ENCODE measurements at regions not wholly inside any gene's neighbourhood (a gene's known extent, or its start where the extent isn't known, plus 50 kb on each side); places are given as distances from the start of the nearest gene placed in this dataset.
"Not testable (repeated sequence)": the region's sequence is repeated elsewhere in the genome, so short reads cannot be mapped to it uniquely, and the experiment has no call there.

DNA sequence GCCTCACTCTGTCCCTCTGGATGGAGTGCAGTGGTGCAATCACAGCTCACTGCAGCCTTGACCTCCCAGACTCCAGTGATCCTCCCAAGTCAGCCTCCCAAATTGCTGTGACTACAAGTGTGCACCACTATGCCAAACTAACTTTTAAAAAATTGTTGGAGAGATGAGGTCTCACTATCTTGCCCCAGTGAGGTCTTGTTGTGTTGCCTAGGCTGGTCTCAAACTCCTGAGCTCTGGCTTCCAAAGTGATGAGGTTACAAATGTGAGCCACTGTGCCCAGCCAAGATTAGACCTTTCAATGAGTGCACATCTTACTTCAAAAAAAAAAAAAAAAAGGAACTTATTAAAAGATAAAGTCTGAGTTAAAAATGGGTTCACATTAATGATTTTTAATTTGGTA lies 1838.1 kb upstream of the DEFB115 start:
- ATAC-seq: no peak
- no peak for DNase-seq
- no peaks in the 10 kb centered on the region for H3K36me3 Mint-ChIP-seq (ENCODE audit: low read depth)
- H3K9me3 ChIP-seq (ENCODE audit: control insufficient read depth, low read length, poor library complexity, severe bottlenecking): no peaks in the 10 kb centered on the region
- no peaks in the 10 kb centered on the region for H3K4me1 Mint-ChIP-seq
- no peaks in the 10 kb centered on the region for H3K27me3 Mint-ChIP-seq
- no peak overlapping the region for H3K4me3 Mint-ChIP-seq
- no peak overlapping the region for H3K27ac Mint-ChIP-seq

DNA sequence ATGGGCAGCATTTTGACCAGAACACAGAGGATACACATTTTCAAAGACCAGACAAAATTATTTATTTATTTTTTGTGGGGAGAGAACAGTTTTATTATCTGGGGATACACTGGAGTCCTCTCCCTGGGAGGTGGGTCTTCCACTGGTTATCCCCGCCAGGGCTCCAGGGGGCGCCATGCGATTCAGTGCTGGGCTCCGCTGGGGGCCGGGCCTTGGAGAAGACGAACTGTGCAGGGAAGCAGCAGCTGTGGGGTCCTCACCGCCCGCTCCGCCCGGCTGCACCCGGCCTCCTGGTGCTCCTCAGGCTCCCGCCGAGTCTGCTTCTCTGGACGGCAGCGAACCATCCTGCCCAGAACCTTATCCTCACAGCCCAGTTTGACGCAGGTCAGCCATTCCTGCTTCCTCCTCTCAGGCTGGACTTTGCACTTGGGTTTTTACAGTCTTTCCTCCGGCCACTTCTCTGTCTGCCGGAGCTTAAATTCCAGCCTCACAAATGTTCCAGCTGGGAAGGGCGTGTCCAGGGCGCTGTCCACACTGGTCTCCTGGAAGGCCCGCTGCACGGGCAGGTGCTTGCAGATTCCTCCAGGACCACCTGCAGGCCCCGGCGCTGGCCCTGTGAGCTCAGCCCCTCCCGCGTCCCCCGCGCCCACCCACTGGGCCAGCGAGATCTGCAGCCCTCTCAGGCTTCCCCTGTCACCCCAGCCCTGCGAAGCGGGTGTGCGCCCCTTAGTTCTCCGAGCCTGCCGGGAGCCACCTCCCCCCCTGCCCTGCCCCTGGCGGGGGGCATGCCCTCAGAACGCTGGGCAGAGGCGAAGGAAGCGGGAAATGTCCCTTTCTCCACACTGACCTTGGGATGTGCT lies 1830.0 kb upstream of the DEFB115 start:
- H3K27ac Mint-ChIP-seq: no peak overlapping the region
- peaks cover 5% of the 10 kb centered on the region for H3K27me3 Mint-ChIP-seq
- DNase-seq: no peak
- H3K9me3 ChIP-seq (ENCODE audit: control insufficient read depth, low read length, poor library complexity, severe bottlenecking): no peaks in the 10 kb centered on the region
- ATAC-seq: no peak
- no peaks in the 10 kb centered on the region for H3K4me1 Mint-ChIP-seq
- no peak overlapping the region for H3K4me3 Mint-ChIP-seq
- no peaks in the 10 kb centered on the region for H3K36me3 Mint-ChIP-seq (ENCODE audit: low read depth)

DNA sequence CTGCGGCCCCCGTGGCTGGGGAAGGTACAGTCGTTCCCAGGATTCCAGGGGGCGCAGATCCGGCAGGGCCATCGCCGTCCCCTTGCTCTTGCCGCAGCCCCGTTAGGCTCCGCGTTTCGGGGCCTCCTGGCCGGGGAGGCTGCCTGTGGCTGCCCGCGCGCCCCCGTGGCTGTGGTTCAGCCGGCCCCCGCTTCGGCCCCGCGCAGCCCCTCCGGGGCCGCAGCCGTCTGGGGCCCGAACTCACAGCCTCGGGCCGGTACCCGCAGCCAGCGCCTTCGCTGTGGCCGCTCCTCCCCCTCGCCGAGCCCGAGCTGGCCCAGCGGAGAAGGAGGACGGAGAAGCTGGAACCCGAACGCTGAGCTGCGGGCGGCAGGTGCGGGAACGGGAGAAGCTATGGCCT lies 1826.9 kb upstream of the DEFB115 start:
- no peaks in the 10 kb centered on the region for H3K9me3 ChIP-seq (ENCODE audit: control insufficient read depth, low read length, poor library complexity, severe bottlenecking)
- Mint-ChIP-seq H3K4me1 (no peaks in the 10 kb centered on the region), H3K4me3 (no peak overlapping the region), H3K36me3 (ENCODE audit: low read depth) (no peaks in the 10 kb centered on the region), H3K27me3 (peaks cover 5% of the 10 kb centered on the region), H3K27ac (no peak overlapping the region)
- DNase-seq (no peak), ATAC-seq (no peak)

DNA sequence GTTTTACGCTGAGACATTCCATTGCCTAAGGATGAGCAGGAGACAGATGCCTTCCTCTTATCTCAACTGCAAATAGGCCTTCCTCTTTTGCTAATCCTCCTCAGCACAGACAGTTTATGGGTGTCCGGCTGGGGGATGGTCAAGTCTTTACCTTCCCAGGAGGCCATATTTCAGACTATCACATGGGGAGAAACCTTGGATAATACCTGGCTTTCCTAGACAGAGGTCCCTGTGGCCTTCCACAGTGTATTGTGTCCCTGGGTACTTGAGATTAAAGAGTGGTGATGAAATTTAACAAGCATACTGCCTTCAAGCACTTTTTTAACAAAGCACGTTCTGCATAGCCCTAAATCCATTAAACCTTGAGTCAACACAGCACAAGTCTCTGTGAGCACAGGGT lies 1816.7 kb upstream of the DEFB115 start:
- not testable (repeated sequence) for H3K4me1 Mint-ChIP-seq; H3K36me3 Mint-ChIP-seq (ENCODE audit: low read depth); H3K9me3 ChIP-seq (ENCODE audit: control insufficient read depth, low read length, poor library complexity, severe bottlenecking); H3K27ac Mint-ChIP-seq; H3K27me3 Mint-ChIP-seq; H3K4me3 Mint-ChIP-seq; ATAC-seq; DNase-seq

DNA sequence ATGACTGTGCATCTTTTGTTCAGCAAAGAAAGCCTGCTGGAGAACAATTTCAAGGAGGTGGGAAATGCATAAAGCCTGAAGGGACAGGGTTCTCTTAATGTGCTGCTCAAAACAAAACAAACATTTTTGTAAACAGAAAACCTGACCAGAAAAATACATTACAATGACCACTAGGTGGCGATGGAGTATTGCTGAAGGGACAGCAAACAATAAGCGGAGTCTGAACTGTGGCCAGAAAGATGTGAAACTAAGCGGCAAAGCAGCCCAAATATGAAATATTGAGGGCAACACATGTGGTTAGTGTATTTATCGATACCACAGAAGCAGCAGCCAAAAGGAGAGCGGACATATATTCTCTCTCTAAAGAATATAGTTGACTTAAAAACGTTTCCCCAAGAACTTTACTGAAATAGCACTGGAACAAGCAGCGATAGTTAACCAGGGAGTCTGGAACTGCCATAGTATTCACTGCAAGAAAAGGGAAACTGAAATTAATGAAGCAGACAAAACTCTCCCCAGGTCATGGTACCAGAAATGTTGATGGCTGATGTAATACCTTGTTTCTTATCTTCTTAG lies 1814.2 kb upstream of the DEFB115 start:
- not testable (repeated sequence) for H3K4me3 Mint-ChIP-seq

DNA sequence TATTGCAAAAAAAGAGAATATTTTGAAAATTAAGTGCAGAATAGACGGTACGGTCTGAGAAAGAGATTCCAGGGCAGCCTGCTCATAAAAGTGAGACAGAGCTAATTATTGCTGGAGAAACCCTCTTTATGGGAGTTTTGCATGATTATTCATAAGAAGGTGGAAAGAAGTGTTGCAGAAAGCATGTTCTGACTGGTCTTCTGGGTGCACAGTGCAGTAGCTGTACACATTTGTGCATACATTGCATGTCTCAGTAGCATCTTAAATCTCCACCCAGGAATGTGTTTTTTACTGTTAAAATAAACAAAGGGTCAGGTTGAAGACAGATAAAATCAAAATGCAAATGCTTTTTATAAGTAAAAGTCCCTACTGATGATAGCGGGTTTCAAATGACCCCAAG lies 1813.6 kb upstream of the DEFB115 start:
- Mint-ChIP-seq H3K36me3 (ENCODE audit: low read depth) (no peaks in the 10 kb centered on the region), H3K27ac (no peak overlapping the region), H3K27me3 (no peaks in the 10 kb centered on the region), H3K4me3 (no peak overlapping the region), H3K4me1 (no peaks in the 10 kb centered on the region)
- DNase-seq (no peak), ATAC-seq (no peak)
- no peaks in the 10 kb centered on the region for H3K9me3 ChIP-seq (ENCODE audit: control insufficient read depth, low read length, poor library complexity, severe bottlenecking)

More for the DNA sequence above, 1814.2 kb upstream of the DEFB115 start:
- H3K9me3 ChIP-seq (ENCODE audit: control insufficient read depth, low read length, poor library complexity, severe bottlenecking); H3K27ac Mint-ChIP-seq; DNase-seq; H3K36me3 Mint-ChIP-seq (ENCODE audit: low read depth); ATAC-seq; H3K4me1 Mint-ChIP-seq; H3K27me3 Mint-ChIP-seq: not testable (repeated sequence)

DNA sequence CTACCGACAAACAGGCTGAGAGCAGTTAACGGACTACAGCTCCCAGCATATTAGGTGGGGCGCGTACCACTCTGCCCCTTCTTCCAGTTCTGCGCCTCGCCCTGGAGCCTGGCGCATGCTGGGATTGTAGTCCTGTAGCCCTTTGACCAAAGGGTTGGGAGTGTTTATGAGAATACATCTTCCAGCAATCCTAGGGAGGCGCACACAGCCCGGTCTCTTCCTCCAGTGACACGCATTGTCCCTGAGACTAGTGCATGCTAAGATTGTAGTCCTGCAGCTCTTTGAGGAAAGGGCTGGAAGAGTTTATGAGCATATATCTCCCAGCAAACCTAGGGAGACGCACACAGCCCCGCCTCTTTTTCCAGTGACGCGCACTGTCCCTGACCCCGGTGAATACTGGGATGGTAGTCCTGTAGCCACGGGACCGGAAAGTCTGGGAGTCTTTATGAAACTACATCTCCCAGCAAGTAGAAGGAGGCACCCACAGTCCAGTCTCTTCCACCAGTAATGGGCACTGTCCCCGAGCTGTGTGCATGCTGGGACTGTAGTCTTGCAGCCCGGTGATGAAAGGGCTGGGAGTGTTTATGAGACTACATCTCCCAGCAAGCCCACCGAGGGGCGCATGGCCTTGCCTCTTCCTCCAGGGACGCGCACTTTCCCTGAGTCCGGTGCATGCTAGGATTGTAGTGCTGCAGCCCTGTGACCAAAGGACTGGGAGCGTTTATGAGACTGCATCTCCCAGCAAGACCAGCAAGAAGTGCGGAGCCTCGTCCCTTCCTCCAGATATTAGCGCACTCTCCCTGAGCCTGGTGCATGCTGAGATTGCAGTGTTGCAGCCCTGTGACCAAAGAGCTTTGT lies 1812.2 kb upstream of the DEFB115 start:
- H3K9me3 ChIP-seq (ENCODE audit: control insufficient read depth, low read length, poor library complexity, severe bottlenecking); DNase-seq; H3K27me3 Mint-ChIP-seq; H3K27ac Mint-ChIP-seq; H3K4me1 Mint-ChIP-seq; H3K36me3 Mint-ChIP-seq (ENCODE audit: low read depth): not testable (repeated sequence)
- H3K4me3 Mint-ChIP-seq: peak overlapping the region; percentile 66
- peak; percentile 71 for ATAC-seq

DNA sequence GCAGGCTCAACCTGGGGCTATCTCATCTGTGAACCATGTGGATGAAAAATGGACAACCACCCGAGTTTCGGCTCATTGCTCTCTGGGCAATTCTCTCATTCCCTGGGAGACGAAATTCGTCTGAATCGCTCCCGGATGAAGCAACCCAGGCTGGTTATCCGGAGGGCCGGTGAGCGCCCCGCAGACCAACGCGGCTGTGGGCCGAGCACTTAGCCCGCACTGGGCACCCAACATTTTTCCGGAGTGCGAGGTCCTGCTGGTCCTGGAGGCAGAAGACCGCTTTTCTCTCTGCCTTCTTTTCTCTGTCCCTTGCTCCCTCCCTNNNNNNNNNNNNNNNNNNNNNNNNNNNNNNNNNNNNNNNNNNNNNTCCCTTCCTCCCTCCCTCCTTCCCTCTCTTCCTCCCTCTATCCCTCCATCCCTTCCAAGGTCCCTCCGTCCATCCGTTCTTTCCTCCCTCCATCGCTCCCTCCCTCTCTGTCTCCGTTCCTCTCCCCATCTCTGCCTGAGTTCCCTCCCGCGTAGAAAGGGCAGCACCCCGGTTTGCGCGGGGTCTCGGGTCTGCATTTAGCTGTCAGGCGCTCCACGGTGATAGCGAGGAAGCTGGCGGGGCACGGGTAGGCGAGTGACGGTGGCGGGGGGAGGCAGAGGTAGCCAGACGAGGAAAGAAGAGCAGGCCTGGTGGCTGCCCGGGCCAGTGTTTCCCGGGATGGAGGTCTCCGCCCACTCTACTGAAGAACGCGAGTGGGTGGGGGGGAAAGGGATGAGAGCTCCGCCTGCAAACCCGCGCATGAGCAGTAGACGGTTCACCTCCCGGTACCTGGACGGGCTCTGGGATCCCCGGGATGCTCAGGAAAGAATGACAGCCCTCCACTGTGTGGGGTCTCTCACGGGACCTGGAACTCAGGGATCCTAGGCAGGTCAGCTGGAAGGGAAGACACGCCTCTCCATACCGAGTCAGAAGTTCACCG lies 1809.7 kb upstream of the DEFB115 start:
- not testable (repeated sequence) for ATAC-seq, H3K27ac Mint-ChIP-seq, H3K4me3 Mint-ChIP-seq

DNA sequence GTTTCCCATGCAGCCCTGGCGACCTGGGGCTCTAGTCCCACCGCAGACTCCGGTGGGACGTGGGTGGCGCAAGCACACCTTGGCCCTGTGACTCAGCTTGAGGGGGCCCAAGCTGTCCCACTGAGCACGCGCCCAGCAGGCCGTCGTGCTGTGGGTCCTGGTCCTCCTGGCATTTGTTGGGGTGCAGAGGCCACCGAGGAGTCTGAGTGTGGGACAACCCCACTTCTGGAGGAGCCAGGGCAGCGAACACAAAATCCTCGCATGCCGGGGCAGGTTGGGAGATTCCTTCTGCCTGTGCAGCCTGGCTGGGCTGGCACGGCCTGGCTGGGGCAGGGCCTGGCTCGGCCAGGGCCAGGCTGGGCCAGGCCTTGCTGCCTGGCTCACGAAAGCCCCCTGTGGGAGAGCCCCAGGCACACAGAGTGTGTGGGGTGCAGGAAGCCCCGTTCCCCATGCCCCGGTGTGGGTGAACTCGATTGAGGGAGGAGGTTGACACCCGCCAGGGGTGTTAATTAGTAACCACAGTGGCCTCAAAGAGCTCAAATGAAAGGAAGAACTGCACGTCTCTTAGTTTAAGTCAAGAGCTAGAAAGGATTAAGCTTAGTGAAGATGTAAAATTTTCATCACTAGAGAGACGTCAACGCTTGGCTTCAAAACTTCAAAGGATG lies 1808.5 kb upstream of the DEFB115 start:
- H3K4me3 Mint-ChIP-seq: no peak overlapping the region
- no peak for ATAC-seq
- no peaks in the 10 kb centered on the region for H3K27me3 Mint-ChIP-seq
- H3K4me1 Mint-ChIP-seq: no peaks in the 10 kb centered on the region
- no peaks in the 10 kb centered on the region for H3K9me3 ChIP-seq (ENCODE audit: control insufficient read depth, low read length, poor library complexity, severe bottlenecking)
- H3K36me3 Mint-ChIP-seq (ENCODE audit: low read depth): no peaks in the 10 kb centered on the region
- no peak overlapping the region for H3K27ac Mint-ChIP-seq
- DNase-seq: no peak

More for the DNA sequence above, 1809.7 kb upstream of the DEFB115 start:
- not testable (repeated sequence) for H3K36me3 Mint-ChIP-seq (ENCODE audit: low read depth); H3K9me3 ChIP-seq (ENCODE audit: control insufficient read depth, low read length, poor library complexity, severe bottlenecking); DNase-seq; H3K27me3 Mint-ChIP-seq; H3K4me1 Mint-ChIP-seq

DNA sequence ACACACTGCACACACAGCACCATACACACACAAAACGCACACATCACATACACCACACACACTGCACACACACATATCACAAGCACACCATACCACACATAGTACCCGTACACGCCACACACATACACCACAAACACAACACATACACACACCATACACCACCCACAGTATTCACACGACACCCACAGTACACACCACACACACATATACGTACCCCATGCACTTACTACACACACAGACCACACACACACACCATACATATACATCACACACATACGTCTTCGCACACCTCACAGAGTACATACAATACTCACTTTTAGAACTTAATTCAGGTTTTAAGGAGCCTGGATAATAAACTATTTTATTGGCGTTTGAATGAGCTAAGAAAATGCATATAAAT lies 1805.3 kb upstream of the DEFB115 start:
- ATAC-seq (no peak), DNase-seq (no peak)
- Mint-ChIP-seq H3K4me3 (no peak overlapping the region), H3K27me3 (no peaks in the 10 kb centered on the region), H3K36me3 (ENCODE audit: low read depth) (no peaks in the 10 kb centered on the region), H3K27ac (no peak overlapping the region), H3K4me1 (no peaks in the 10 kb centered on the region)
- no peaks in the 10 kb centered on the region for H3K9me3 ChIP-seq (ENCODE audit: control insufficient read depth, low read length, poor library complexity, severe bottlenecking)

DNA sequence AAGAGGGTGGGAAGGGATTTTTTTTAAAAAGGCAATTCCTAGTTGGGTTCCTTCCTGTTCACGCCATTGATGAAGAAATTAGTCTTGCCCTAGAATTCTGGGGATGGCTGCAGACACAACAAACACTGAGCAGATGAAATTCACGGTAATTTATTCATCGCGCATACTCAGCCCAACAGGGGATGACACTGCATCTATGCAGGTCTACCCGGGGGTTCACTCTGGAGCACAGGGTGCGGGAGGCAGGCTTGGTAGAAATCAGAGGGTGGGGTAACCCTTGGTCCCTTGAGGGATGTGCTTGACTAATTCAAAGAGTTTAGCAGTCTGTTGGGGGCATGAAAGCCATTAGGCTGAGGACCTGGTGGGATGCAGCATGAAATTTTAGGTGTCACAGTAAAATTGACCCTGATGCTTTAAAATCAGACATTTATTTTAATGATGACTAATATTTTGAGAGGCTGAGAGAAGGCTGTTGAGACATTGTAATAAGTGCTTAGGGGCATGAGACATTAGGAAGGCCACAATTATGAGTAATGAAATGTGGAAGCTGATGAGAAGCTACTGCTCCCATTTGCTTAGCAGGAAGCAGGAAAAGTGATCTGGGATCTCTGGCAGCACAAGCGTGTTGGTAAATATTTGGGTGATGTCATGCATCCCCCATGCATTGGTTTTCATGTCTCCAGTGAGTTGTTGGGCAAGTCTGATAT lies 1800.3 kb upstream of the DEFB115 start:
- H3K4me3 Mint-ChIP-seq; H3K27me3 Mint-ChIP-seq; H3K9me3 ChIP-seq (ENCODE audit: control insufficient read depth, low read length, poor library complexity, severe bottlenecking); H3K4me1 Mint-ChIP-seq; H3K36me3 Mint-ChIP-seq (ENCODE audit: low read depth); ATAC-seq; DNase-seq; H3K27ac Mint-ChIP-seq: not testable (repeated sequence)

DNA sequence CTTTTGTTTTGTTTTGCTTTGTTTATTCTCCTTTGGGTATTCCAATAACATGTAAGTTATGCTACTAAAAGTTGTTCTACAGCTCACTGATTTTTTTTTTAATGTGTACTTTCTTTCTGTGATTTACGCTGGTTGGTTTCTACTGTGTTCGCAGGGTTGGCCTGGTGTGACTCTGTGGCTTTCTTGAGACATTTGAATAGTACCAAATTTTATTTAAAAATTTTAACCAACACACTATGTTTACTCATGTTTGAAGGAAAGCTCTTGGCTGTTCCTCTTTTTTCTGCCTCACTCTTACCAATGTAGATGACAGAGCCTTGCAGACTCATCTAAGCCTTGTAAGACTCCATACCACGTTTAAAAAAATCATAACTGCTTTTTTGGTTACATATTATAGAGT lies 1784.9 kb upstream of the DEFB115 start:
- Mint-ChIP-seq H3K4me3 (no peak overlapping the region), H3K36me3 (ENCODE audit: low read depth) (no peaks in the 10 kb centered on the region), H3K27me3 (no peaks in the 10 kb centered on the region), H3K27ac (no peak overlapping the region), H3K4me1 (no peaks in the 10 kb centered on the region)
- H3K9me3 ChIP-seq (ENCODE audit: control insufficient read depth, low read length, poor library complexity, severe bottlenecking): no peaks in the 10 kb centered on the region
- ATAC-seq: no peak
- DNase-seq: no peak

Measured in T-helper 17 cell (primary cell).